PC-3 (cell line): ENCODE measurements at regions not wholly inside any gene's neighbourhood (a gene's known extent, or its start where the extent isn't known, plus 50 kb on each side); places are given as distances from the start of the nearest gene placed in this dataset.

Source experiments
- ATAC-seq: fragments of 200-7000 bp; cut with Tn5 transposase; 2 replicates; pipeline ENCODE4 v1.9.1; 2020; ENCODE audit warnings: mild to moderate bottlenecking, moderate library complexity
- BruUV-seq: library from RNA; stranded (reverse); fragments of 400-500 nt; replicated peaks from 2 replicates; lab custom pipeline; 2021; lab: Mats Ljungman, UMichigan
- CTCF ChIA-PET: fragments of 300-600 bp; sonication (Branson Sonifier 250); formaldehyde crosslinking; loops from one replicate; lab custom pipeline; 2022; ENCODE audit warnings: antibody characterized with exemption; lab: Charles Lee
- POLR2A ChIA-PET: fragments of 300-600 bp; sonication (Branson Sonifier 250); formaldehyde crosslinking; loops from one replicate; lab custom pipeline; 2022; ENCODE audit warnings: antibody characterized with exemption; ENCODE audit not compliant: unreplicated experiment; lab: Charles Lee
- DNase-seq: peaks from one replicate; pipeline ENCODE4 v3.0.0-alpha.2; 2015
- H2AFZ ChIP-seq: fragments of 300-600 bp; sonication (generic); 2 replicates; pipeline ENCODE4 v1.6.0; 2016; ENCODE audit warnings: antibody characterized with exemption, low read length
- H3F3A ChIP-seq: fragments of 300-600 bp; sonication (generic); one replicate; pipeline ENCODE4 v1.6.0; 2017; ENCODE audit warnings: antibody characterized with exemption, low read length, control low read depth, mild to moderate bottlenecking; ENCODE audit not compliant: unreplicated experiment
- H3K27ac ChIP-seq: fragments of 300-600 bp; sonication (generic); 2 replicates; pipeline ENCODE4 v1.5.1; 2016; ENCODE audit warnings: mild to moderate bottlenecking, low read length
- H3K27me3 ChIP-seq: fragments of 300-600 bp; sonication (generic); 2 replicates; pipeline ENCODE4 v1.6.1; 2016; ENCODE audit warnings: low read length, mixed read lengths
- H3K36me3 ChIP-seq: fragments of 300-600 bp; sonication (generic); 2 replicates; pipeline ENCODE4 v1.6.1; 2016; ENCODE audit warnings: low read depth, mixed run types, low read length, mixed read lengths
- H3K4me1 ChIP-seq: fragments of 300-600 bp; sonication (generic); 2 replicates; pipeline ENCODE4 v1.5.1; 2016; ENCODE audit warnings: low read length; ENCODE audit not compliant: insufficient read depth
- H3K4me2 ChIP-seq: fragments of 300-600 bp; sonication (generic); 2 replicates; pipeline ENCODE4 v1.6.0; 2016; ENCODE audit warnings: low read length
- H3K4me3 ChIP-seq: fragments of 300-600 bp; sonication (generic); 2 replicates; pipeline ENCODE4 v1.5.1; 2016; ENCODE audit warnings: mild to moderate bottlenecking, low read length, mixed read lengths
- H3K79me2 ChIP-seq: fragments of 300-600 bp; sonication (generic); 2 replicates; pipeline ENCODE4 v1.6.1; 2017; ENCODE audit warnings: low read length, mixed read lengths
- H3K9ac ChIP-seq: fragments of 300-600 bp; sonication (generic); 2 replicates; pipeline ENCODE4 v1.6.0; 2016; ENCODE audit warnings: mild to moderate bottlenecking, low read length
- H3K9me2 ChIP-seq: fragments of 300-600 bp; sonication (generic); replicated peaks from 2 replicates; pipeline ENCODE4 v1.6.1; 2016; ENCODE audit warnings: mixed run types, low read length, mixed read lengths
- H3K9me3 ChIP-seq: fragments of 300-600 bp; sonication (generic); 2 replicates; pipeline ENCODE4 v1.6.1; 2016; ENCODE audit warnings: low read length, mixed read lengths
- H4K20me1 ChIP-seq: fragments of 300-600 bp; sonication (generic); 2 replicates; pipeline ENCODE4 v1.6.1; 2016; ENCODE audit warnings: low read length, mixed read lengths
- EZH2 ChIP-seq: fragments of 300-600 bp; sonication (generic); IDR thresholded peaks from one replicate; pipeline ENCODE4 v1.6.1; 2017; ENCODE audit warnings: antibody characterized with exemption, mild to moderate bottlenecking, low read length; ENCODE audit not compliant: unreplicated experiment
- EZH2phosphoT487 ChIP-seq: fragments of 300-600 bp; sonication (generic); IDR thresholded peaks from 2 replicates; pipeline ENCODE4 v1.6.1; 2018; ENCODE audit warnings: mild to moderate bottlenecking, antibody characterized with exemption, low read length, borderline replicate concordance
- intact Hi-C: fragments of 100-400 bp; cut with micrococcal nuclease; formaldehyde crosslinking; loops from 2 replicates; pipeline ENCODE4 v1.9.0; 2023
- TF ChIP-seq, protein P1 (sequence below): fragments of 300-600 bp; sonication (generic); conservative IDR thresholded peaks from 2 replicates; pipeline ENCODE4 v1.5.1; 2017; ENCODE audit warnings: antibody characterized with exemption, low read depth, mild to moderate bottlenecking, low read length

DNA sequence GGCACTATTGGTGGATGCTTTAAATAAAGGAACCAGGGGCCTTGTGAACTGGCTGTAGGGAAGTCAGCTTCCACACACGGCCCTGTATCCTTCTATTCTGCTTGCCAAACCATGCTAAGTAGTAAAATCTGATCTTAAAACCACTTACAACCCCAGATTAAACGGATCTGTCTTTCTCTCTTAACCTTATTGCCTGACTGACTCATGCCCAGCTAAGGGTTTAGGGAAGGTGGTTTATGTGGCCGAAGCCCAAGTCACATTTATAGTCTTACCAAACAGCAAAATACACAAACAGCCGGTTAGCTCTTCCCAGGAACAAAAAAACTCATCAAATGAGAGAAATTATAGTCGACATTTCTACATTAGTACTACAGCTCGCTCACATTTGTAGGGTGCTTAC, 988.4 kb upstream of the TENM3 start:
- no peaks in the 10 kb centered on the region for H3F3A ChIP-seq
- no peak for DNase-seq
- H3K9ac ChIP-seq = no peak overlapping the region
- H2AFZ ChIP-seq = no peak overlapping the region
- ATAC-seq = no peak
- H4K20me1 ChIP-seq = no peaks in the 10 kb centered on the region
- BruUV-seq = no TSS peak
- no peaks in the 10 kb centered on the region for H3K4me1 ChIP-seq
- CTCF ChIA-PET = no interaction called here
- intact Hi-C loops = no loop called here
- H3K4me2 ChIP-seq = no peak overlapping the region
- no peaks in the 10 kb centered on the region for H3K27me3 ChIP-seq
- no peaks in the 10 kb centered on the region for H3K36me3 ChIP-seq
- H3K4me3 ChIP-seq = no peak overlapping the region
- POLR2A ChIA-PET = no interaction called here
- no peaks in the 10 kb centered on the region for H3K9me2 ChIP-seq
- TF ChIP-seq EZH2phosphoT487 = no peak
- H3K27ac ChIP-seq = no peak overlapping the region
- H3K79me2 ChIP-seq = no peaks in the 10 kb centered on the region
- no peaks in the 10 kb centered on the region for H3K9me3 ChIP-seq

GRCh38 chr4:181258569-181258968, 984.6 kb upstream of the TENM3 start:
- Histone ChIP-seq H3F3A (no peaks in the 10 kb centered on the region), H3K27ac (no peak overlapping the region), H4K20me1 (no peaks in the 10 kb centered on the region), H3K4me1 (no peaks in the 10 kb centered on the region), H3K9ac (no peak overlapping the region), H3K36me3 (no peaks in the 10 kb centered on the region), H3K9me3 (no peaks in the 10 kb centered on the region), H3K27me3 (no peaks in the 10 kb centered on the region), H3K4me3 (no peak overlapping the region), H3K79me2 (no peaks in the 10 kb centered on the region), H3K4me2 (no peak overlapping the region), H2AFZ (no peak overlapping the region), H3K9me2 (no peaks in the 10 kb centered on the region)
- CTCF ChIA-PET = no interaction called here
- TF ChIP-seq EZH2phosphoT487 = no peak
- TF ChIP-seq, protein P1, sequence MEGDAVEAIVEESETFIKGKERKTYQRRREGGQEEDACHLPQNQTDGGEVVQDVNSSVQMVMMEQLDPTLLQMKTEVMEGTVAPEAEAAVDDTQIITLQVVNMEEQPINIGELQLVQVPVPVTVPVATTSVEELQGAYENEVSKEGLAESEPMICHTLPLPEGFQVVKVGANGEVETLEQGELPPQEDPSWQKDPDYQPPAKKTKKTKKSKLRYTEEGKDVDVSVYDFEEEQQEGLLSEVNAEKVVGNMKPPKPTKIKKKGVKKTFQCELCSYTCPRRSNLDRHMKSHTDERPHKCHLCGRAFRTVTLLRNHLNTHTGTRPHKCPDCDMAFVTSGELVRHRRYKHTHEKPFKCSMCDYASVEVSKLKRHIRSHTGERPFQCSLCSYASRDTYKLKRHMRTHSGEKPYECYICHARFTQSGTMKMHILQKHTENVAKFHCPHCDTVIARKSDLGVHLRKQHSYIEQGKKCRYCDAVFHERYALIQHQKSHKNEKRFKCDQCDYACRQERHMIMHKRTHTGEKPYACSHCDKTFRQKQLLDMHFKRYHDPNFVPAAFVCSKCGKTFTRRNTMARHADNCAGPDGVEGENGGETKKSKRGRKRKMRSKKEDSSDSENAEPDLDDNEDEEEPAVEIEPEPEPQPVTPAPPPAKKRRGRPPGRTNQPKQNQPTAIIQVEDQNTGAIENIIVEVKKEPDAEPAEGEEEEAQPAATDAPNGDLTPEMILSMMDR = no peak
- no peak for TF ChIP-seq EZH2
- ATAC-seq (no peak), DNase-seq (no peak)
- intact Hi-C loops = no loop called here
- POLR2A ChIA-PET = no interaction called here
- no TSS peak for BruUV-seq

DNA sequence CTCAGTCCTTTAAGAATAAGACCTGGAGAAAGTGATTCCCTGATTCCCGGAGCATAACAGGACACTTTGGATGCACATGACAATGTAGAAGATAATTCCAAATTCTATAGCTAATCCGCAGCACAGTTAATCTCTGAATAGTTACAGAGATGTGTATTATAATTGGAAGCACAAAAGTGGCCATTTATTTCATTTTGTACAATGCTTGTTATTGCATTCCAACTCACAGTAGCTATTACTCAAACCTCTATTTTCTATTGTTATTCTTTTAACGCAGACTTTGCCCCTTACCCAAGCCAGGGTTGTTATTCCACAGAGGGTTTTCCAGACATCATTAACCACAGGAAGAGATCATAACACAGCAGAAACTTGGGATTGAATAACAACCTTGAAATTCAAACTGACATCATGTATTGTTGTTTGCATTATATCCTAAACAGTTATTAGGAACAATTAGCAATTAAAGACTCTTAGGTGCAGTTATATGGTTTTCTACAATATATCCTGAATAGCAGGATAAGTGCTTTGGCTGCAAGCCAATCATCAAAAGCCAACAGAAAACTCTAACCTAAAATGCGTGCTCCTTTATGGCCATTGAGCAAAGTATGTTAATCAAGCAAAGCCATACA, 984.0 kb upstream of the TENM3 start:
- POLR2A ChIA-PET = no interaction called here

DNA sequence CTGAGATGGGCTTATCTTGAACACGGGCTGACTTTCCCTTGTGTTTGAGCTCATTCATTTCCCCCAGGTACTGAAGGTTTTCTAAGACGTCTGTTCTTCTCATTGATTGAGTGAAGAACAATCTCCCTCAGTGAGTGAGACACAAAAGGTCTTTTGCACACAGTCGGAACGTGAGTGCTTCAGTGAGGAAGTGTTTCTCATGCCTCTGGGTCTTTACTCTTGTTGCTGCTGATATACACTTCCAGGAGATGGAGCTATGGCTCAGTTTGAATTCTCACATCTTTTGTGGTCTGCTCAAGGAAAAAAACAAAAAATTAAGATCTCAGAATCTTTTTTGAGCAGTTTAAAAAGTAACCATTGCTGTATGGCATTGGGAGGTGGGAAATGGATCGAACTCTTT, 981.9 kb upstream of the TENM3 start:
- H3K79me2 ChIP-seq = no peaks in the 10 kb centered on the region
- ChIA-PET CTCF (no interaction called here), POLR2A (no interaction called here)
- ATAC-seq (no peak), DNase-seq (no peak)
- H3K9me2 ChIP-seq = no peaks in the 10 kb centered on the region
- no TSS peak for BruUV-seq
- H3K4me2 ChIP-seq = no peak overlapping the region
- no peak for TF ChIP-seq EZH2
- TF ChIP-seq, protein P1 = no peak; the same call in 1 of the 2 replicates
- TF ChIP-seq EZH2phosphoT487 = no peak
- intact Hi-C loops = no loop called here
- no peaks in the 10 kb centered on the region for H4K20me1 ChIP-seq
- H3K4me1 ChIP-seq = no peaks in the 10 kb centered on the region
- no peaks in the 10 kb centered on the region for H3F3A ChIP-seq
- H2AFZ ChIP-seq = no peak overlapping the region
- no peak overlapping the region for H3K4me3 ChIP-seq
- H3K9ac ChIP-seq = no peak overlapping the region
- no peaks in the 10 kb centered on the region for H3K9me3 ChIP-seq
- no peak overlapping the region for H3K27ac ChIP-seq
- H3K27me3 ChIP-seq = no peaks in the 10 kb centered on the region
- H3K36me3 ChIP-seq = no peaks in the 10 kb centered on the region

More for the DNA sequence above, 984.0 kb upstream of the TENM3 start:
- no peaks in the 10 kb centered on the region for H3K4me1 ChIP-seq
- TF ChIP-seq EZH2phosphoT487 = no peak
- H3K27ac ChIP-seq = no peak overlapping the region
- H3K4me3 ChIP-seq = no peak overlapping the region
- no peak overlapping the region for H3K9ac ChIP-seq
- H3K4me2 ChIP-seq = no peak overlapping the region
- ATAC-seq (no peak), DNase-seq (no peak)
- H3K9me3 ChIP-seq = no peaks in the 10 kb centered on the region
- H3K27me3 ChIP-seq = no peaks in the 10 kb centered on the region
- no peaks in the 10 kb centered on the region for H4K20me1 ChIP-seq
- no peak overlapping the region for H2AFZ ChIP-seq
- intact Hi-C loops = no loop called here
- no peaks in the 10 kb centered on the region for H3K9me2 ChIP-seq
- CTCF ChIA-PET = no interaction called here
- no TSS peak for BruUV-seq
- no peaks in the 10 kb centered on the region for H3F3A ChIP-seq
- no peaks in the 10 kb centered on the region for H3K79me2 ChIP-seq
- no peaks in the 10 kb centered on the region for H3K36me3 ChIP-seq
